Superior temporal gyrus (tissue), 1 donor: ENCODE measurements at regions not wholly inside any gene's neighbourhood (a gene's known extent, or its start where the extent isn't known, plus 50 kb on each side); places are given as distances from the start of the nearest gene placed in this dataset.
A peak's percentile ranks its signal among the peaks of the same experiment; 100 is the strongest.

ENCODE experiments used
- DNase-seq: peaks from one replicate; pipeline ENCODE4 v3.0.0-alpha.2; 2016; ENCODE audit errors: extremely low spot score

DNA sequence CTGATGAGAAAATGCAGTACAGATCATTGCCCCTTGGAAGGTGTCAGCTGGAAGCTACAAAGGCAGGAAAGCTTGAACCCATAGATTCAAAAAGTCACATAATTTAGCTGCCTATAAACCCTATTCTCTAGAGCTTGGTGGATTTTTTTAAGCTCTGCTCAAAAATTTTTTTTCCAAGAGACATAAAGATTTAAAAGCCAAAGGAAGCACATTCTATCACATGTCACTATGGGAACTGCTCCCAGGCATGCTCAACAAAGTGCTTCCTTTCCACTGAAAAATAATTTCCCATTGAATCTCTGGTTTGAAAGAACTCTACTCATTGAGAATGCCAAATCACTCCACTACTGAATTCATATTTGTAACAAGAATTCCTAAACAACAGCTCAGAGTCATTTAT lies 419.8 kb downstream of the CETN3 start:
- no peak for DNase-seq

GRCh38 chr5:89988998-89989655 lies 420.4 kb downstream of the CETN3 start:
- no peak for DNase-seq

DNA sequence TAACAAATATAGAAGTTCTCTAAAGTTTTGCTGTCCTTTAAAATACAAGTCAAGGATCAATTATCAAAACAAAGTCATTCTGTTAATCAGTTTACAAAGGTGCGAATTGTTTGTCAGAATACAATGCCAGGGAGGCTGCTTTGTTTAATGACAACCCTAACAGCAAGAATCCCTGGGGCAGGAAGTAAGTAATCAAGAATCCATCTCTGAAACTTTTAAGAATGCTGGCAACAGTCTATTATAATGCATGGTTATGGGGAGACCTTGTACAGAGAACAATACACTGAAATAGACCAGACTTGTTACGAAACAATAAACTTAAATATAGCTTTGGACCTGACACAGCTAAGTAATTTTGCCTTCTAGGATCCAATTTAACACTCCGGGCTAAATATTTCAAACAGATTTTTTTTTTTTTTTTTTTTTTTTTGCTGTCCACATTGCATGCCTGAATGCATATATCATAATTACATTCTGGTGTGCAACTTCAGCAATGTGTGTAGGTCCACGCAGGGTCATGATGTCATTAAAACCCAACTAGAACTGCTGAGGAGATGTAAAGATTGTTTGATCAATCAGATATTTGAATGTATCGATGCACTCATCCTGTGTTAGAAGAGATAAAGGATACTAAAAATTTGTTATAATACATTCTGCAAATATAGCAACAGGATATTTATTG lies 421.3 kb downstream of the CETN3 start:
- DNase-seq, result no peak

DNA sequence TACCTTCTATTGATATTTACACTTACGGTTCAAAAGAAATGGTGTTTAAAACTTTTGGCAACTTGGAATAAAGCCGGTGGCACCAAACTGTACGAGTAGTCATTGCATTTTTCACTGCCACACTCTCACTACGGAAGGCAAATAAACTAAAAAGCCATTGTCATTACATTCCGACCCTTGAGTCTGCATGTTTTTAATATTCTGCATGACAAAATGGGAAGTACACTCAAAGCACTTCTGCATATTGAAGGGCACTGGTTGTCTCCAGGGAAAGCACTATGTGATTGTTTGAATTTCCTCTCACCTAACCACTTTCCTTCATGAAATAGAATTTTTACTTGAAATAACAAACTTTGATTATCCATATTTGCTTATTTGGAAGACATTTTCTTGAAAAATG lies 426.3 kb downstream of the CETN3 start:
- DNase-seq, result no peak

DNA sequence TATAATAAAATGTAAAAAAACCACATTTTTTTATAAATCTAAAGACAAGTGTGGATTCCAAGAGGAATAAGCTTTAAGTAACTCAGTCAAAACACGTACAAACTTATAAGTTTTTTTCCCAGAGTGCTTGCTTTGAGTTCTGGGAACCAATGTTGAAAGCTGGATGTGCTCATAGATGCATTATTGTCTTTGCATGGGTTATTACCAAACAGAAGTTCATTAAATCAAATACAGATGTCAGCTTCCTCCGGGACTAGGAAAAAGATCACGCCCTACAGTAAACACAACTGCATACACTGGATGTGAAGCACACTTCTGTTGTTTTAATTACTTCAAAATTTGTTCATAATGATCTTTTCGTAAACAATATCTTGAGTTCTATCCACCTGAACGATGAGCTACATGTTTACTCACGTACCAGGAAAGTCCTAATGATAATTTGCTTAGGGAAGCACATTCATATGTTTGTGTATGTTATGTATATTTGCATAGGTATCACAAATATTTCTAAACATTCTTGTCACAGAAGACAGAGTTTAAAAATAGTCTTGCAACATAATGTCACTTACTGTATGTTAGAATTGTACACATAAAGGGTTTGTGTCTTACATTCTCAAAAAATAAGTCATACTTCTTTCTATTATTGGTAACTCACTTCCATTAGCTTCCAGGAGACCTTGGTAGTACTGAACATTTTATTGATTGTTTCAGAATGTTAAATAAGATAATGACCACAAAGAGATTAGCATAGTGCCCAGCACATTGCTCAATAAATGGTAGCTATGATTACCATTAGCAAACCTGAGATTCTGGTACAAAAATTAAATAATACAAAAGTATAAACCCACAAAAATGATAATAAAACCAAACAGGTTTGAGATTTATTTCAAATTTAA lies 427.4 kb downstream of the CETN3 start:
- DNase-seq, result no peak

DNA sequence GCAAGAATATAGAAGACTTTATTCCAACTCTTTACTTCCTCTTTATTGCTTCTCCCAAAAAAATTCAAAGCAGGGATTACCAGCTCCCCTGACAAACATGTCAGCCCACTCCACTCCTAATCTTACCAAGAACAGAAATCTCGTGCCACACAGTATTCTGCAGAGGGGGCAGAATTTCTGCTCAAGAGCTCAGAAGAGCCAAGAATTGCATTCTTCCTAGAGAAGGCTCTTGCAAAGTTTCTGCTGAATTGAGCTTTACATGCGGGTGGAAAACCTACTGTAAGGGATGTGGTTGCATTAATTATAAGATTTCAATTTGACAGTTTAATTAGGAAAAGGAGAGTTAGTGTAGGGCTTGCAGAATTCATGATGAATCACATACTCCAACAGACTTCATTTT lies 428.5 kb downstream of the CETN3 start:
- DNase-seq, result no peak

DNA sequence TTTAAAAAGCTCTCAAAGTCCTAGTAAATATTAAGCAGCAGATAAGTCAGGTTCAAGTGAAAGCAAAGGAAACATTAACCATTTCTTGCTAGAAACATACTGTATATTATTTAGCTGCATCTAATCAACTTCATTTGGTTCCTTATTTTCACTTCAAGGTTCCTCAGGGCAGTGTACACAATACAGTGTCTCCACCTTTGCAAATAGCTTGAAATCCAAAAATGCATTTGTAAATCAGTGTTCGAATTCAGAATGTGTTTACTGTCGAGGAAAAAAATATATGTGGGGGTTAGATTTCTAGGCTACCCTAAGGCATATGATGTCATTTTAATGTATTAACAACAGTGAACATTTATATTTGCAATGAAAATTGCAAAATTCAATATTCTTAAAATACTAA lies 436.0 kb downstream of the CETN3 start:
- DNase-seq, result no peak

GRCh38 chr5:89972901-89973300 lies 436.7 kb downstream of the CETN3 start:
- no peak for DNase-seq

GRCh38 chr5:89968958-89969381 lies 440.6 kb downstream of the CETN3 start:
- peak; percentile 64 for DNase-seq

DNA sequence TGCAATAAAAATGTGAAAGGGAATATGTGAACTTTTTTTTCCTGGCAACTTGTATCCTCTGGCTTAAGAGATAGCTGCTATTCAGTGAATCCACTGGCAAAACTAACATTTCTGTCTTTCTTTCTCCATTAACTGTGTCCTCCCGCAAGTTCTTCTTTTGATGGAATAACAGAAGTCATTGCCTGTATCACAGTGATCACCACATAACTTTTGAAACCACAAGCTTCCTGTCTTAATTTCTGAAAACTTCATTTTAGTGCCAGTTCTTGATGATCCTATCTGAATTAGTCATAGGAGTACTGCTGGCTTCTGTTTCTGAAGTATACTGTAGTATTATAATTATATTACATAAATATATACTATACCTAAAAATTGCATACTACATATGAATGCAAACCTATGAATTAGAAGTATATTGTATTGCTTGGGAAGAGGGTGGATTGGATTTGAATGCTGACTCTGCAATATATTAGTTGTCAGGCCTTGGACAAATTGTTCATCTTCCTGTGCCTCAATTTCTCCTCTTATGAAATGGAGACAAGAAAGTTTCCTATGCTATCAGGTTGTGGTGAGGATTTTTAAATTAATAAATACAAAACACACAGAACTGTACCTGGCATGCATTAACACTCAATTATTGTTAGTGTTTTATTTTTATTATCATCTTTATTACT lies 441.6 kb downstream of the CETN3 start:
- DNase-seq, result no peak

GRCh38 chr5:89956838-89957237 lies 452.7 kb downstream of the CETN3 start:
- DNase-seq, result no peak

DNA sequence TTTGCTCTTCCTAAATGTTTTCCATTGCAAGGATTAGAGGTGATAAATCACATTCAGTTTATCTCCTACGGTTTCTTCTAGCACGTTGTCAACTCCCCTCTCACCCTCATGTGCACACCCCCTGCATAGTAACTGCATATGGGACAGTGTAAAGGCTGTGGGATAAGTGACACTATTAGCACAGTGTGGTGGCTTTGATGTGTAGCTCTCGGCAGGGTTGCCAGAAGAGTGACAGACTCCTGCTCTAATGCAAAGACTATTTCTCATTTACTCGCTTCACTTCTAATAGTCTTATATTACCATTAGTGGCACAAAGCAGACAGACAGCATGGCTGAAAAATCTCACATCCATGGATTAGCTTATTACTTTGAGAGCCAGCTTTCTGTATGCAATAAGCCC lies 454.6 kb downstream of the CETN3 start:
- DNase-seq, result no peak

GRCh38 chr5:89951876-89952275 lies 457.7 kb downstream of the CETN3 start:
- no peak for DNase-seq

DNA sequence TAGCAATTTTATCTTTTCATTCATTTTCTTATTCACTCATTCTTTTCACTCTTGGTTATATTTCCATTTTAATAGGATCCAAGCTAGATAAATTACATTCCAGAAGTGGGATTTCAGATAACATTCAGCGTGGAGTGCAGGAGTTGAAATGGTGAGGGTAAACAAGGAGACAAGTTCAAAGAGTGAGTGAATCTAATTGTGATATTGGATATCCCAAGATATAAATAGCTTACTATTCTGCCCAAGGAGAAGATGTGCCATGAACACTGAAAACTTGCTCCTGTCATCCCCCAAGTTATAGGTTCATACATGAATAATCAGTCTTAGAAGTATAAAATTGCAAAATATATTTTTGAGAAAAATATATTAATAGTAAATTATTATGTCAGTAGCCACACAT lies 459.3 kb downstream of the CETN3 start:
- DNase-seq, result no peak

- DNase-seq, result no peak
Observed at GRCh38 chr5:89948977-89949376, 460.6 kb downstream of the CETN3 start.

- DNase-seq, result no peak
Observed at GRCh38 chr5:89946916-89947315, 462.6 kb downstream of the CETN3 start.

DNA sequence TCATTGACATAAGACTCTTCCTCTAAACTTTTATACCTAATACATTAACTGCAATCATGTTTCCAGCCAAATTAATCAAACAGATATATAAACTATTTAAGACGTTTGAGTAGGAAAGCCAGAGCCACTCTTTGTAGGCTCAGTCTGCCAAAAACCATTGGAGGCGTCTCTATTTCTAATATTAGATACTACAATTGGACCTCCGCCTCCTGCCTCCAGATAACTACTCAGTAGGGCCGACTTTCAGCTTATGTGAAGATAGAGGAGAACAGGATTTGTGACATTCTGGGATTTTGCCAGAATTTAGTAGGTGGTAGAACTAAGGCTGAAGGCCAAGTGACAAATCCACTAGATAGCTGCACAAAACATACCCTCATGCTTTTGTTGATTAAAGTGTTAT lies 463.0 kb downstream of the CETN3 start:
- DNase-seq, result no peak

GRCh38 chr5:89942171-89942570 lies 467.4 kb downstream of the CETN3 start:
- no peak for DNase-seq

DNA sequence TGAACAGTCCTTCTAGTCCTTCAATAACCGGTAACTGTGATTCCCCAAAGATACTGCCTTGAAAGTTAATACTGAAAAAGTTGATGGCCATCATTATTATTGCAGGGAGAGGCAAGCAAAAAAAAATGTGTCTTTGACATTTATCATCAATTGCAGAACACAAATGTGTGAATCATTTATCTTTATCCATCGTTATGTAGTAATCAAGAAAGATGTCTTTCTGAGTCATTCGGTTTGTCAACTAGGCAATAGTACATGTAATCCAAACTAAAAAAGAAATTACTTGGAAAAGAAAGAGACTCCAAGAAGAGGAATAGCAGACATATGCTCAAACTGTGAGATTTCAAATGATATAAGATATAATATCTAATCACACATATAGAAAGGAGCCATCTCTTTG lies 473.0 kb downstream of the CETN3 start:
- DNase-seq, result no peak

DNA sequence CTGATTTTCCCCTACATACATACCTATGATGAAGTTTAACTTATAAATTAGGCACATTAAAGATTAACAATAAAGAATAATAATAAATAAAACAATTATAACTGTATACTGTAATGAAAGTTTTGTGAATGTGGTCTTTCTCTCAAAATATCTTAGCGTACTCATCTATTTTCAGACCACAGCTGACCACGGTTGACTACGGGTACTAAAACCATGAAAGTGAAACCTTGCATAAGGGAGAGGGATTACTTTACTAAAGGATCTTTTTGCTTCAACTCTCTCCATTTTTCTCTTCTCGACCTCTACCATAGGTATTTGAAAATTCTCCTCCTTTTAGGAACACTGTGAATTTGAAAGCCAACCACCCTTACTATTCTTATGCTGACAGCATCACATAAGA lies 475.5 kb downstream of the CETN3 start:
- DNase-seq, result no peak

- no peak for DNase-seq
Observed at GRCh38 chr5:89932771-89933181, 476.8 kb downstream of the CETN3 start.
